Muscle layer of duodenum (tissue), 2 donors: ENCODE measurements at regions not wholly inside any gene's neighbourhood (a gene's known extent, or its start where the extent isn't known, plus 50 kb on each side); places are given as distances from the start of the nearest gene placed in this dataset.

ENCODE experiments used
- H3K27ac ChIP-seq: one replicate; pipeline ENCODE4 v1.7.0; 2013; ENCODE audit warnings: mild to moderate bottlenecking, low read length
- H3K27me3 ChIP-seq: one replicate; pipeline ENCODE4 v1.7.0; 2013; ENCODE audit warnings: low read depth, mild to moderate bottlenecking, control low read depth, low read length
- H3K36me3 ChIP-seq, 2 donors: one replicate each; pipeline ENCODE4 v1.7.0; 2013; ENCODE audit warnings: low read length in 2 of 2, control low read depth in 1 of 2, mild to moderate bottlenecking in 1 of 2; ENCODE audit not compliant: insufficient read depth in 2 of 2, control insufficient read depth in 1 of 2
- H3K4me1 ChIP-seq, 2 donors: one replicate each; pipeline ENCODE4 v1.7.0; 2013; ENCODE audit warnings: low read length in 2 of 2, mild to moderate bottlenecking in 2 of 2, control low read depth in 1 of 2, moderate library complexity in 1 of 2; ENCODE audit not compliant: insufficient read depth in 2 of 2, control insufficient read depth in 1 of 2
- H3K4me3 ChIP-seq, 2 donors: one replicate each; pipeline ENCODE4 v1.7.0; 2013; ENCODE audit warnings: low read length in 2 of 2, low read depth in 1 of 2, mild to moderate bottlenecking in 1 of 2
- H3K9me3 ChIP-seq, 2 donors: one replicate each; pipeline ENCODE4 v1.7.0; 2013; ENCODE audit warnings: low read length in 2 of 2, control low read depth in 1 of 2, mild to moderate bottlenecking in 1 of 2; ENCODE audit not compliant: control insufficient read depth in 1 of 2
- donor health status: healthy.

DNA sequence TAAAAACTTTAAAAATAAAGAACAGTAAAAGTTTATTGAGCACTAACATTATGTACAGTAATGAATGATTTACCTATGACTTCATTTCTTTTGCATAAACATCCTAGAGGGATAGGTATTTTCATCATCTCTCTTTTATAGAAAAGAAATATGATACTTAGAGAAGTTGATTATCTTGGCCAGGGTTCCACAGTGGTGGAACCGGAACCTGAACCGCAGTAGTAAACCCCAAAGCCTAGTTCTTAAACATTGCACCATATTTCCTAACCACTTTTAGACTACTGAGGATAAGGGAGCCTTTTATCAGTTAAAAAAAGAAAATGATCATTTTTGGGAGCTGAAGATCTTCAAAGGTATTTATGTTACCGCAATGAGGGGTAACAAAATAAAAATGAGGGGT is 205.7 kb upstream of the SGCD start:
- Histone ChIP-seq H3K4me1 (no peaks in the 10 kb centered on the region), H3K27ac (no peak overlapping the region), H3K27me3 (no peaks in the 10 kb centered on the region), H3K36me3 (no peaks in the 10 kb centered on the region), H3K4me3 (no peak overlapping the region), H3K9me3 (no peaks in the 10 kb centered on the region)

DNA sequence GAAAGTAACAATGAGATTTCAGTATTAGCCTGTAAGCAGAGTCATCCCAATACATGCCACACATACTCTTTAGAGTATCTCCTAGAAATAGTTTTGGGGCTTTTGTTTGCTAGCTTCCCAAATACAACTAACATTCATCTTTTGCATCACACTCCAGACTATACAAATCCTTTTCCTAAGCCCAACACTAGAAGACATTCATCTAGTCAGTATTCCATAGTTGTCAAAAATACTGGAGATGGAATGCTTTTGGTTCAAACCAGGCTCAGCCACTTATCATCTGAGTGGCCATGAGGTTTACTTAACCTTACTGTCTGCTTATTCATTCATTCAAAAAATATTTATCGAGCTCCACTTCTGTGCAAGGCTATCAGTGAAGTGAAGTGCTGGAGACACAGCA is 205.1 kb upstream of the SGCD start:
- H3K27ac ChIP-seq = no peak overlapping the region
- no peaks in the 10 kb centered on the region for H3K27me3 ChIP-seq
- no peaks in the 10 kb centered on the region for H3K9me3 ChIP-seq
- H3K4me1 ChIP-seq = no peaks in the 10 kb centered on the region
- no peak overlapping the region for H3K4me3 ChIP-seq
- H3K36me3 ChIP-seq = no peaks in the 10 kb centered on the region

DNA sequence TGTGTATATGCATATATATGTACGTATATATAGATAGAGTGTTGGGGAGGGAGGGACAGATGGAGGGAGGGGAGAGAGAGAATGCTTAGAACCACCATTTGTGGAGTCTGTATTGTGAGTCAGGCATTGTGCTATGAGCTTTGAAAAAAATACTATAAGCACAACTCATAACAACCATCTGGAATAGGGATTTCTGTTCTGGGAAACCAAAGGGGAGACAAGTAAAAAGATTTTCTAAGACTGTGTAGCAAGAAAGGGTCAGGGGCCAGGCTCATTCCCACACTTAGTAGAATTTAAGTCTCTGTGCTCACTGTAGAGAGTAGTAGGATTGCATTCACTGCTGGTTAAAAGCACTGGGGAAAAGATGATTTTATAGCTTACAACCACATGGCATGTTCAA is 202.3 kb upstream of the SGCD start:
- Histone ChIP-seq H3K4me3 (no peak overlapping the region), H3K9me3 (no peaks in the 10 kb centered on the region), H3K27ac (no peak overlapping the region), H3K27me3 (no peaks in the 10 kb centered on the region), H3K4me1 (no peaks in the 10 kb centered on the region), H3K36me3 (no peaks in the 10 kb centered on the region)

DNA sequence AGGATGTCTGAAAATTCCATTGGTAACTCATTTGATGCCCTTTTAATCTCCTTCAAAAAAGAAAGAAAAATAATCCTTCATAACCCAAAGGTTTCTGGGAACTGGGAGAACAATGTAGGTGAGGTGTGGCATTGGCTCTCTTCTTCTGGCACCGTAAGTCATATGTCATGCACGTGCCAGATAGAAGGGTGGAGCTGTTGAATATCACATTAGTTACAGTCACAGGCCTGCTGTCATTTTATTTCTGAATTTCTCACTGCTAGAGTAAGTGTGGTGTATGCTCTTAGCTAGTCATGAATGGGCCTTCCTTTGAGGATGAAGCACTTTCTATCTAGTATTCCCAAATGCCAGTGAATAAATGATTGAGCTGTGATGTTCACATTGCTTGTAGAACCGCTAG is 201.8 kb upstream of the SGCD start:
- no peak overlapping the region for H3K27ac ChIP-seq
- H3K4me3 ChIP-seq = no peak overlapping the region
- no peaks in the 10 kb centered on the region for H3K36me3 ChIP-seq
- no peaks in the 10 kb centered on the region for H3K27me3 ChIP-seq
- no peaks in the 10 kb centered on the region for H3K9me3 ChIP-seq
- no peaks in the 10 kb centered on the region for H3K4me1 ChIP-seq

DNA sequence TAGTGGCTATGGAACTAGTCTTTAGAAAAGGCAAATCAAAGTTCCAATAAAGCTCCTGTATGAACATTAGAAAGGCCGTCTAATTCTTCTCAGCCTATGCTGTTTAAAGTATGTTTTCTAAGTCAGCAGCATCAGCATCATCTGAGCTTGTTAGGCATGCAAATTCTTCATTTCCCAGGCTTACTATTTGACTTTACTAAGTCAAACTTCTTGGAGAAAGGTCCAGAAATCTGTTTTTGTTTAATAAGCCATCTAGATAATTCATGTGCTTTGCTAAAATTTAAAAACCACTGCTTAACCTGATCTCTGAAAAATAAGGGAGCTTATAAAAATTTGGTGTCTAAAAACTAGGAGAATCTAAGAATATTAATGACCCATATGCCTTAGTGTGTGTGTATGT is 200.2 kb upstream of the SGCD start:
- Histone ChIP-seq H3K27ac (no peak overlapping the region), H3K27me3 (no peaks in the 10 kb centered on the region), H3K4me3 (no peak overlapping the region), H3K9me3 (no peaks in the 10 kb centered on the region), H3K4me1 (no peaks in the 10 kb centered on the region), H3K36me3 (no peaks in the 10 kb centered on the region)

DNA sequence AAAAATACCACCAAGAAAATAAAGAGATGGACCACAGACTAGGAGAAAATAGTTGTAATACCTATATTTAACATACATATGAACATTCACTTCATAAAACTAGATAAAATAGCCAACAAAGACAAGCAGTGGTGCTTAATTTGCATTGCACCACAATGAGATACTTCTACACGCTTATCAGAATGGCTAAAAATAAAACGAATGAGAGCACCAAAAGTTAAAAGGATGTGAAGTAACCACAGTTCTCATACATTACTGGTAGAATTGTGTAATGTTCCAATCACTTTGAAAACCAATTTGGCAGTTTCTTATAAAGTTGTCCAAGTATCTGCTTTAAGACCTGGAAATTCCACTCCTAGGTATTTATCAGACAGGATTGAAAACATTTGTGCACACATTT is 198.9 kb upstream of the SGCD start:
- Histone ChIP-seq H3K4me3 (no peak overlapping the region), H3K4me1 (no peaks in the 10 kb centered on the region), H3K36me3 (no peaks in the 10 kb centered on the region), H3K9me3 (no peaks in the 10 kb centered on the region), H3K27ac (no peak overlapping the region), H3K27me3 (no peaks in the 10 kb centered on the region)

DNA sequence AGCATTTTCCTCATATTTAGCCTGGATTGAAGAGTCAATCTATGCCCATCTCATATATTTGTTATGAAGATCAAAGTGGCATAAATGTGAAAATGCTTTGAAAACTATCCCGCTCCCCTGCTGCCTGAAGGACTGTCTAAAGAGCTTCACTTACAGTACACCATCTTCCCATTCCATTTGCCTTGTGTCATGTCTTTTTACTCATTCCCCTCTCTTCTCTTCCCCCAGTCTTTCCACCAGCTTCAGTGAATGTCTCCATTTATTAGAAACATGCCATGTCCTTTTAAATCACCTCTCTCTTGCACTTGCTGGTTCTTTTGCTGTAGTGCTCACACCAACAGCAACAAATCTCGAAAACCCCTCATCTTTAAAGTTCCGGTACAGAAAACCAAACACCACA is 192.7 kb upstream of the SGCD start:
- no peaks in the 10 kb centered on the region for H3K27me3 ChIP-seq
- no peak overlapping the region for H3K27ac ChIP-seq
- no peaks in the 10 kb centered on the region for H3K4me1 ChIP-seq
- H3K4me3 ChIP-seq = no peak overlapping the region
- no peaks in the 10 kb centered on the region for H3K9me3 ChIP-seq
- no peaks in the 10 kb centered on the region for H3K36me3 ChIP-seq

DNA sequence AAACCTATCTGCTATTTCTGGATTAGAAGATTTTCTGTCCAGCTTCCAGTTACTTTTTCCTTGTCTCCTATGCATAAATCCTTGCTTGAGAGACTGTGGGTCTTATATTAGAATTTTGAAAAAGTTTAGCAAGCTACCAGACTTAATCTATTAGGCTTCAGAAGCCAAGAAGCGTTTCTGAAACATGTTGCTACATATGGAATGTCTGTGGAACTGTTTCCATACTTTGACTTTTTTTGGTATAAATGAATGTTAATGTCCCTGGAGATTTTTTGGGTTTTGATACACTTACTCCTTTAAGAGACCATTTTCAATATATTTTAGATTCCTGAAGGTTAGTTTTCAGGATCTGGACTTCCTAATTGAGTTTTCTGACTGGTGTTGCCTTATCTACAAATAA is 191.4 kb upstream of the SGCD start:
- Histone ChIP-seq H3K27me3 (no peaks in the 10 kb centered on the region), H3K4me1 (no peaks in the 10 kb centered on the region), H3K4me3 (no peak overlapping the region), H3K9me3 (no peaks in the 10 kb centered on the region), H3K27ac (no peak overlapping the region), H3K36me3 (no peaks in the 10 kb centered on the region)

DNA sequence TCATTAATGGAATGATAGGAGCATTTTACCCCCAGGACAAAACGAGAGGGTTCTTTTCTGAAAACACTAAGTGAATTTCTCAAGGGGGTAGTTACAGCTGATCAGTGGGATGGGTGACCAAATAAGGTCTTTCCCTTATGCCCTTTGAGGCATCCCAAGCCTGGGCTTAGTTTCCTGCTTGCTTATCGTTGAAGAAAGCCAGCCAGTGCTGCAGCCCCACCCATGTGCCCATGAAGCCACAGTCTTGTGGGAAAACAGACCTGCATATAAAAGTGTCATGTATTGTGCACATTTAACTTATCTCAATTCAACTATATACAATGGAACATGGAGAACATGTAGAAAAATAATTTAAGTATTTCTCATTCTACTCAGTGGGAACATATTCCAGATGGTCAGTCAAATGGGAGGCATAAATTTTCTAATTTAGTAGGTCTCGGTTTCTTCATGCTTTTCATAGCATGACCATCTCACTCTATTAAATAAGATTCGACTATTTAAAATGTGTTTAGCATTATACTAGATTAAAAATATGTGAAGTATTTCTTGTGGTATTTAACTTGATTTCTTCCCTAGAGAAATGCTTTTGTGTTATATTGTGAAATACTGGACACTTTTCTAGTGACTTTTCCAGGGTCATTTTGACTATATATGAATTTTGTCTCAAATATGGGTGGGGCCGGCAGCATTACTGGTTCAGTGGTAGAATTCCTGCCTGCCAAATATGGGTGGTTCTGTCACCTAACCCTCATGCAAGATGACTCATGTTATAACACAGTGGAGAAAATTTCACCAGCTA is 189.7 kb upstream of the SGCD start:
- H3K4me3 ChIP-seq = no peak overlapping the region
- H3K4me1 ChIP-seq = no peaks in the 10 kb centered on the region
- peaks cover 0 to 2% of the 10 kb centered on the region in 2 donors for H3K9me3 ChIP-seq
- H3K27ac ChIP-seq = no peak overlapping the region
- no peaks in the 10 kb centered on the region for H3K36me3 ChIP-seq
- no peaks in the 10 kb centered on the region for H3K27me3 ChIP-seq

DNA sequence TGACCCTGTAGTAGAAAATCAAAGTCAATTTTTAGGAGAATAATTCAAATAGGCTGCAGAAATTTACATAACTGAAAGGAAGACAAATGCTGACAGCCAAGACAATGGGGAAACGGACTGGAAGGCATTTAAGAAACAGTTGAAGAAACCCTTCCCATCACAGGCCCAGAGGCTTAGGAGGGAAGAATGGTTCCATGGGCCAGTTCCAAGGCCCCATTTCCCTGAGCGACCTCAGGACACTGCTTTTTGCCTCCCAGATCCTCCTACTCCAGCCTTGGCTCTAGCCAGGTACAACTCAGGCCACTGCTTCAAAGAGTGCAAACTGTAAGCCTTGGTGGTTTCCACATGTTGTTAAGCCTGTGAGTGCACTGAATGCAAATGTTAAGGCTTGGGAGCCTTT is 184.1 kb upstream of the SGCD start:
- Histone ChIP-seq H3K4me3 (no peak overlapping the region), H3K36me3 (no peaks in the 10 kb centered on the region), H3K27ac (no peak overlapping the region), H3K27me3 (no peaks in the 10 kb centered on the region), H3K9me3 (peaks cover 0 to 11% of the 10 kb centered on the region in 2 donors), H3K4me1 (no peaks in the 10 kb centered on the region)

DNA sequence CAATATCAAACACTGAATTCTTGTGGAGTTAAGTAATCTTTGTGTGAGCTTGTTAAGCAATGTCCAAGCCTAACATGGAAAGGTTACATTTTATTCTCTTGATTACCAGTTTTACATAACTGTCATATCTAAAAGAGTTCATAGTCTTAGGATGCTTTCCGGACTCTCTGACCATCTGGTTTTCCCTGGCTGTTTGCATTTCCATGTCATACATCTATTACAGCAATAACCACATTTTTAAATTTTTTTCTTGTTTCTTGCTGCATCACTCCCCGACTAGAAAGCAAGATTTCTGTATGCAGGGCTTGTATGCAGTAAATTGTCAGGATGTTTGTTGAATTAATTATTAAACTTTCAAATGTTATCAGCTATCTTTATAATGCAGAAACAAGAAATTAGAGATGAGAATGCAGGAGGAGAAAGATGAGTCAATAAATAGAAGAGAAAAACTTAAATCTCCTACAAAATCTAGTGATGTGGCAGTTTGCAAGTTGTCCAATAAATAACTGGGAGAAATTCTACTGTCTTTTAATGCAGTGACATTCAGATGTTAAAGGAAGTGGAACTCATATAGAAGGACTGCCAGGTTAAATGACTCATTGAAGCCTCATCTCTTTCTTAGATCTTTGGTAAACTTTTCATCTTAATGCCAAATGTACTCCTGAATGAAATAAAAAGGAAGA is 179.6 kb upstream of the SGCD start:
- Histone ChIP-seq H3K4me1 (no peaks in the 10 kb centered on the region), H3K36me3 (no peaks in the 10 kb centered on the region), H3K9me3 (peaks cover 0 to 8% of the 10 kb centered on the region in 2 donors), H3K27me3 (no peaks in the 10 kb centered on the region), H3K4me3 (no peak overlapping the region), H3K27ac (no peak overlapping the region)

DNA sequence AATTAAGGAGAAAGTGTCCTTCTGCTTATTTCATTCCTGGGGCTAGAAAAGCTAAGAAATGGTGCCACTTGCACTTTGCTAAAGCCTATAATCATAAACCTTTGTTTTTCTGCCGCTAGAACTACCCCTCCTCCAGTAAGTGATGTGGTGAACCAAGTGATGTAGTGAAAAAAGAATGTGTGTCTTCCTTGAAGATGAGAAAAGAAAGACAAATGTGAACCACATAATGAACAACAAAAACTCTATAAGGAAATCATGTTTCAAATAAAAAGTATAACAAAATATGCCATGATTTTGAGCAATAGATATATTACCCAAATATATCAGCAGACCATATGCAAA is 179.0 kb upstream of the SGCD start:
- Histone ChIP-seq H3K4me1 (no peaks in the 10 kb centered on the region), H3K27ac (no peak overlapping the region), H3K36me3 (no peaks in the 10 kb centered on the region), H3K27me3 (no peaks in the 10 kb centered on the region), H3K4me3 (no peak overlapping the region), H3K9me3 (peaks cover 0 to 6% of the 10 kb centered on the region in 2 donors)
